ENCODE measurements at regions not wholly inside any gene's neighbourhood (a gene's known extent, or its start where the extent isn't known, plus 50 kb on each side); places are given as distances from the start of the nearest gene placed in this dataset.

GRCh38 chr3:139251529-139251928, 92.3 kb upstream of the MRPS22 start:
- ChIA-PET POLR2A (ENCODE audit: low non-redundant PET) (no interaction called here), CTCF (no interaction called here)
- no TSS peak for BruUV-seq (replicated peaks)
- Histone ChIP-seq H3K27ac (ENCODE audit: low read depth, low read length, poor library complexity, severe bottlenecking) (no peak overlapping the region), H3K27me3 (replicated peaks; ENCODE audit: insufficient read depth, low read depth, low read length, poor library complexity) (peaks cover 35% of the 10 kb centered on the region), H3K4me1 (ENCODE audit: insufficient read depth, low read length, poor library complexity, severe bottlenecking) (no peaks in the 10 kb centered on the region), H3K4me3 (ENCODE audit: low read depth, low read length, poor library complexity, severe bottlenecking) (no peak overlapping the region), H3K36me3 (ENCODE audit: insufficient read depth, low read length, poor library complexity, severe bottlenecking) (no peaks in the 10 kb centered on the region), H3K9me3 (ENCODE audit: low read depth, low read length, poor library complexity, severe bottlenecking) (no peaks in the 10 kb centered on the region)
- DNase-seq (ENCODE audit: low spot score), result no peak
- no peak for TF ChIP-seq EZH2 (IDR thresholded peaks at IDR 0.05; ENCODE audit: borderline replicate concordance, low read depth, low read length, poor library complexity, severe bottlenecking)
- TF ChIP-seq CTCF (conservative IDR thresholded peaks at IDR 0.05; ENCODE audit: low read depth, low read length), result no peak
- intact Hi-C loops (cut with micrococcal nuclease; ENCODE audit: unreplicated experiment), result no loop called here

- H3K27me3 ChIP-seq (replicated peaks; ENCODE audit: insufficient read depth, low read depth, low read length, poor library complexity), result peaks cover 38% of the 10 kb centered on the region
- BruUV-seq (replicated peaks), result no TSS peak
- ChIA-PET POLR2A (ENCODE audit: low non-redundant PET) (no interaction called here), CTCF (no interaction called here)
- DNase-seq (ENCODE audit: low spot score), result no peak
- H3K9me3 ChIP-seq (ENCODE audit: low read depth, low read length, poor library complexity, severe bottlenecking), result no peaks in the 10 kb centered on the region
- no peaks in the 10 kb centered on the region for H3K4me1 ChIP-seq (ENCODE audit: insufficient read depth, low read length, poor library complexity, severe bottlenecking)
- H3K4me3 ChIP-seq (ENCODE audit: low read depth, low read length, poor library complexity, severe bottlenecking), result no peak overlapping the region
- no peak overlapping the region for H3K27ac ChIP-seq (ENCODE audit: low read depth, low read length, poor library complexity, severe bottlenecking)
- H3K36me3 ChIP-seq (ENCODE audit: insufficient read depth, low read length, poor library complexity, severe bottlenecking), result no peaks in the 10 kb centered on the region
- intact Hi-C loops (cut with micrococcal nuclease; ENCODE audit: unreplicated experiment), result no loop called here
- TF ChIP-seq EZH2 (IDR thresholded peaks at IDR 0.05; ENCODE audit: borderline replicate concordance, low read depth, low read length, poor library complexity, severe bottlenecking), result no peak
- no peak for TF ChIP-seq CTCF (conservative IDR thresholded peaks at IDR 0.05; ENCODE audit: low read depth, low read length)
Measured at GRCh38 chr3:139252719-139253118, 91.1 kb upstream of the MRPS22 start.

DNA sequence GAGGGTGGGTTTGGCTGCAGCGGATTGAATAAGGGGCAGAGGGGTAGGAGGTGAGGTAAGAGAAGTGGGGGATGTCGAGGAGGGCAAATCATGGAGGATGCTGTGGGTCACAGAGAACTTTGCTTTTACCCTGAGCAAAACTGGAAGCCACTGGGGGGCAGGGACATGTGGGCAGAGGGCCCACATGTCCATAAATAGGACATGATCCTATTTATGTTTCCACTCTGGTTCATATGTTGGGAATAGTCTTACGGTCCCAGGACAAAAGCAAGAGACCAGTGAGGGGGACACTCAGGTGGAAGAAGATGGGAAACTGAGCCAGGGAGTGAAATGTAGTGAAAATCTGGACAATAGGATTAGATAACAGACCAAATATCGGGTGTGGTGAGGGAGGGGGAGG, 85.5 kb upstream of the MRPS22 start:
- H3K9me3 ChIP-seq (ENCODE audit: low read depth, low read length, poor library complexity, severe bottlenecking), result no peaks in the 10 kb centered on the region
- intact Hi-C loops (cut with micrococcal nuclease; ENCODE audit: unreplicated experiment), result no loop called here
- ChIA-PET CTCF (no interaction called here), POLR2A (ENCODE audit: low non-redundant PET) (no interaction called here)
- BruUV-seq (replicated peaks), result no TSS peak
- H3K4me3 ChIP-seq (ENCODE audit: low read depth, low read length, poor library complexity, severe bottlenecking), result no peak overlapping the region
- no peaks in the 10 kb centered on the region for H3K36me3 ChIP-seq (ENCODE audit: insufficient read depth, low read length, poor library complexity, severe bottlenecking)
- no peaks in the 10 kb centered on the region for H3K4me1 ChIP-seq (ENCODE audit: insufficient read depth, low read length, poor library complexity, severe bottlenecking)
- TF ChIP-seq EZH2 (IDR thresholded peaks at IDR 0.05; ENCODE audit: borderline replicate concordance, low read depth, low read length, poor library complexity, severe bottlenecking), result no peak
- TF ChIP-seq CTCF (conservative IDR thresholded peaks at IDR 0.05; ENCODE audit: low read depth, low read length), result no peak
- peaks cover 41% of the 10 kb centered on the region for H3K27me3 ChIP-seq (replicated peaks; ENCODE audit: insufficient read depth, low read depth, low read length, poor library complexity)
- no peak for DNase-seq (ENCODE audit: low spot score)
- no peak overlapping the region for H3K27ac ChIP-seq (ENCODE audit: low read depth, low read length, poor library complexity, severe bottlenecking)

All from A673 (cell line).